C4-2B (cell line): ENCODE measurements at regions not wholly inside any gene's neighbourhood (a gene's known extent, or its start where the extent isn't known, plus 50 kb on each side); places are given as distances from the start of the nearest gene placed in this dataset.

Experiments
- ZFX ChIP-seq: fragments of 450-650 bp; IDR thresholded peaks from 2 replicates; pipeline ENCODE4 v1.6.1; 2017
- TF ChIP-seq, protein P1 (sequence below): fragments of 450-650 bp; conservative IDR thresholded peaks from 2 replicates; pipeline ENCODE4 v1.5.1; 2017; ENCODE audit warnings: mild to moderate bottlenecking

DNA sequence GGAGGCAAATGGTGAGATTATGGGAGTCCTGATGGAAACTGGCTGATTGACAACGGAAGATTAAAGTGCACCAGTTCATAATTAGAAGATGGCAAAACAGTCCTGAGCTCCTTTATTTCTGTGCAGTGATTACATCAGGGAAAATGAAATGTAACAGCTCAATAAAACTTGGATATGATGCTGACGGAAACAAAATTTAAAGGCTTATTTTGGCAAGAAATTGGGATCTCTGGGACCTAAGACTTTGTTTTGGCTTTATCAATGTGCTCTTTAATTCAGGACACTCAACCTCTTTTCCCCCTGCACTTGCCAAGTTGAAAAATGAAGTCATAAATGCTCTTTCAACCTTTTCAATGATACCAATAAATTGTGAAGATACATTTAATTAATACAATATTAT lies 226.8 kb downstream of the C6orf118 start:
- TF ChIP-seq, protein P1, sequence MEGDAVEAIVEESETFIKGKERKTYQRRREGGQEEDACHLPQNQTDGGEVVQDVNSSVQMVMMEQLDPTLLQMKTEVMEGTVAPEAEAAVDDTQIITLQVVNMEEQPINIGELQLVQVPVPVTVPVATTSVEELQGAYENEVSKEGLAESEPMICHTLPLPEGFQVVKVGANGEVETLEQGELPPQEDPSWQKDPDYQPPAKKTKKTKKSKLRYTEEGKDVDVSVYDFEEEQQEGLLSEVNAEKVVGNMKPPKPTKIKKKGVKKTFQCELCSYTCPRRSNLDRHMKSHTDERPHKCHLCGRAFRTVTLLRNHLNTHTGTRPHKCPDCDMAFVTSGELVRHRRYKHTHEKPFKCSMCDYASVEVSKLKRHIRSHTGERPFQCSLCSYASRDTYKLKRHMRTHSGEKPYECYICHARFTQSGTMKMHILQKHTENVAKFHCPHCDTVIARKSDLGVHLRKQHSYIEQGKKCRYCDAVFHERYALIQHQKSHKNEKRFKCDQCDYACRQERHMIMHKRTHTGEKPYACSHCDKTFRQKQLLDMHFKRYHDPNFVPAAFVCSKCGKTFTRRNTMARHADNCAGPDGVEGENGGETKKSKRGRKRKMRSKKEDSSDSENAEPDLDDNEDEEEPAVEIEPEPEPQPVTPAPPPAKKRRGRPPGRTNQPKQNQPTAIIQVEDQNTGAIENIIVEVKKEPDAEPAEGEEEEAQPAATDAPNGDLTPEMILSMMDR, result no peak
- no peak for TF ChIP-seq ZFX
